Mucosa of descending colon (tissue), 3 donors: ENCODE measurements at regions not wholly inside any gene's neighbourhood (a gene's known extent, or its start where the extent isn't known, plus 50 kb on each side); places are given as distances from the start of the nearest gene placed in this dataset.

ENCODE experiments used
- ATAC-seq: fragments of 200-7000 bp; cut with Tn5 transposase; one replicate; pipeline ENCODE4 v1.9.1; 2020; ENCODE audit warnings: mild to moderate bottlenecking, moderate library complexity
- DNase-seq, 3 donors: peaks; one replicate each; pipeline ENCODE4 v3.0.0-alpha.2; 2020
- H3K36me3 ChIP-seq: fragments of 200-600 bp; one replicate; pipeline ENCODE4 v1.8.0; 2021; ENCODE audit warnings: low read depth, mild to moderate bottlenecking
- H3K4me1 ChIP-seq: fragments of 200-600 bp; one replicate; pipeline ENCODE4 v1.8.0; 2021; ENCODE audit warnings: low read depth, mild to moderate bottlenecking
- H3K4me3 ChIP-seq: fragments of 200-600 bp; one replicate; pipeline ENCODE4 v1.8.0; 2021; ENCODE audit warnings: mild to moderate bottlenecking
- H3K9me3 ChIP-seq: fragments of 200-600 bp; one replicate; pipeline ENCODE4 v1.8.0; 2021; ENCODE audit warnings: mild to moderate bottlenecking
- CTCF ChIP-seq: fragments of 200-600 bp; IDR thresholded peaks from one replicate; pipeline ENCODE4 v1.8.0; 2022; ENCODE audit warnings: antibody characterized with exemption, mild to moderate bottlenecking
- intact Hi-C, 2 donors: fragments of 100-400 bp; cut with DNase I in 1 of 2; cut with micrococcal nuclease in 1 of 2; formaldehyde crosslinking; loops; one replicate each; pipeline versions ENCODE4 v1.11.0 to v1.11.1; 2022; cut with DNase I, micrococcal nuclease
- donor health status: DM: no; HTN: no; CAD: no; lungs with moderate emphysema.
- donor health status: DM: no; HTN: no; CAD: no.
- donor health status: DM: no; HTN: yes; CAD: no.

- no peak for TF ChIP-seq CTCF
- no peak overlapping the region for H3K4me3 ChIP-seq
- ATAC-seq (no peak), DNase-seq (no peak)
- no peaks in the 10 kb centered on the region for H3K4me1 ChIP-seq
- H3K36me3 ChIP-seq = no peaks in the 10 kb centered on the region
- no peaks in the 10 kb centered on the region for H3K9me3 ChIP-seq
- intact Hi-C loops = no loop called here
Measured at GRCh38 chr15:36429707-36430106, 149.7 kb upstream of the CDIN1 start.

DNA sequence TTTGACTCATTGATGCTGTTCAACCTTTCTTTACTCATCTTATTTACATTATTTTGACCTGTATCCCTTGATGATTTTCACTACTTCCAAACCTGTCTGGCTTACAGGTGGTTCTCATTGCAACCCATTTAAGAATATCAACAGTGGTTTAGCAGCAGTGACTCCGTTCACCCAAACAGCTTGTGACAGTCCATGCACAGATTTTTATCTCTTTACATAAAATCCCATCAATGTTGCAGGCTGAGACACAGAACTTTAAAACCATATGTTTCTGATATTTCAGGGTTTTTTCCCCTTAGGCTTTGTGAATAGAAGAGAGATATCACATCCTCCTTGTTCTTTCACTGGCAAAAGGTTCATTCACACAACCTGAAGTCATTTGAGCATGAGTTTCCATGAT, 149.1 kb upstream of the CDIN1 start:
- DNase-seq (no peak), ATAC-seq (no peak)
- intact Hi-C loops = no loop called here
- Histone ChIP-seq H3K9me3 (no peaks in the 10 kb centered on the region), H3K36me3 (no peaks in the 10 kb centered on the region), H3K4me3 (no peak overlapping the region), H3K4me1 (no peaks in the 10 kb centered on the region)
- no peak for TF ChIP-seq CTCF

GRCh38 chr15:36430726-36431265, 148.6 kb upstream of the CDIN1 start:
- intact Hi-C loops = no loop called here
- no peak for TF ChIP-seq CTCF
- Histone ChIP-seq H3K4me3 (no peak overlapping the region), H3K9me3 (no peaks in the 10 kb centered on the region), H3K36me3 (no peaks in the 10 kb centered on the region), H3K4me1 (no peaks in the 10 kb centered on the region)
- DNase-seq (no peak), ATAC-seq (no peak)

DNA sequence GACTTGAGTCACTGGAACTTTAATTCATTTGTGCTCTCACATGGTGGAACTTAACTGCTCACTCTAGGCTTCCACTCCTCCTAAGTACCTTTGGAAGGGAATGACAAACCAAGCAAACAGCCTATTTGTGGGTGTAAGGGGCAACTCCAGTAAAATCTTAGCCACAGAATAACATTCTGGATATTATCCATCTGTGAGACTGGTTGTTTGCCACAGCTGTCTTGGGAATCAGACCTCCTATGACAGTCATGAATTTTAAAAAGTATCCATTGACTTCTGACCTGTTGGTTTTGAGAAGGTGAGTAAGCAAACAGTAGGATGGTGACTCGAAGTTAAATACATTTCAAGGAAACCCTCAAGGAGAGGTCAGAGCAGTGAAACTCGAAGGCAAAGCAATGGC, 147.3 kb upstream of the CDIN1 start:
- intact Hi-C loops = no loop called here
- TF ChIP-seq CTCF = no peak

GRCh38 chr15:36434177-36434576, 145.2 kb upstream of the CDIN1 start:
- Histone ChIP-seq H3K4me3 (no peak overlapping the region), H3K36me3 (no peaks in the 10 kb centered on the region), H3K9me3 (no peaks in the 10 kb centered on the region), H3K4me1 (no peaks in the 10 kb centered on the region)
- no peak for ATAC-seq
- DNase-seq = no peak
- intact Hi-C loops = no loop called here
- no peak for TF ChIP-seq CTCF

More for the DNA sequence above, 147.3 kb upstream of the CDIN1 start:
- H3K9me3 ChIP-seq = no peaks in the 10 kb centered on the region
- DNase-seq = no peak
- H3K4me3 ChIP-seq = no peak overlapping the region
- no peaks in the 10 kb centered on the region for H3K4me1 ChIP-seq
- no peak for ATAC-seq
- H3K36me3 ChIP-seq = no peaks in the 10 kb centered on the region

- Histone ChIP-seq H3K36me3 (no peaks in the 10 kb centered on the region), H3K4me1 (no peaks in the 10 kb centered on the region), H3K9me3 (no peaks in the 10 kb centered on the region), H3K4me3 (no peak overlapping the region)
- ATAC-seq = no peak
- no peak for DNase-seq
- TF ChIP-seq CTCF = no peak
- intact Hi-C loops = no loop called here
Measured at GRCh38 chr15:36438499-36438898, 140.9 kb upstream of the CDIN1 start.
